Osteoblast (primary cell): ENCODE measurements at regions not wholly inside any gene's neighbourhood (a gene's known extent, or its start where the extent isn't known, plus 50 kb on each side); places are given as distances from the start of the nearest gene placed in this dataset.
"Not testable (repeated sequence)": the region's sequence is repeated elsewhere in the genome, so short reads cannot be mapped to it uniquely, and the experiment has no call there.

Experiments used
- DNase-seq: peaks from one replicate; pipeline ENCODE4 v3.0.0; 2011; ENCODE audit warnings: low spot score, mixed read lengths; ENCODE audit not compliant: insufficient read length; ENCODE audit errors: missing footprints
- H2AFZ ChIP-seq: 2 replicates; pipeline ENCODE4 v1.6.0; 2011; ENCODE audit warnings: mild to moderate bottlenecking, low read length
- H3K27ac ChIP-seq: 2 replicates; pipeline ENCODE4 v1.5.1; 2011; ENCODE audit warnings: mild to moderate bottlenecking, low read depth, low read length, moderate library complexity
- H3K27me3 ChIP-seq: 2 replicates; pipeline ENCODE4 v1.6.0; 2012; ENCODE audit warnings: mild to moderate bottlenecking, control low read depth, inconsistent platforms, low read length, moderate library complexity; ENCODE audit not compliant: insufficient read depth
- H3K36me3 ChIP-seq: 2 replicates; pipeline ENCODE4 v1.5.1; 2011; ENCODE audit warnings: mild to moderate bottlenecking, low read length, control low read depth, moderate library complexity; ENCODE audit not compliant: insufficient read depth
- H3K4me1 ChIP-seq: 2 replicates; pipeline ENCODE4 v1.5.1; 2011; ENCODE audit warnings: mild to moderate bottlenecking, low read length, control low read depth, moderate library complexity; ENCODE audit not compliant: insufficient read depth
- H3K4me2 ChIP-seq: 2 replicates; pipeline ENCODE4 v1.6.0; 2011; ENCODE audit warnings: mild to moderate bottlenecking, low read length; ENCODE audit not compliant: insufficient read depth
- H3K4me3 ChIP-seq: fragments of 200-600 bp; sonication (generic); 3 replicates; pipeline ENCODE4 v1.5.1; 2012; ENCODE audit warnings: mild to moderate bottlenecking, low read length, inconsistent platforms; ENCODE audit not compliant: insufficient read depth
- H3K79me2 ChIP-seq: 2 replicates; pipeline ENCODE4 v1.6.0; 2012; ENCODE audit warnings: mild to moderate bottlenecking, low read length, control low read depth, inconsistent platforms; ENCODE audit not compliant: insufficient read depth
- H3K9me3 ChIP-seq: 2 replicates; pipeline ENCODE4 v1.5.1; 2011; ENCODE audit warnings: low read depth, low read length, control low read depth
- H4K20me1 ChIP-seq: 2 replicates; pipeline ENCODE4 v1.6.0; 2012; ENCODE audit warnings: mild to moderate bottlenecking, low read length, control low read depth; ENCODE audit not compliant: insufficient read depth
- CTCF ChIP-seq: IDR thresholded peaks from 2 replicates; pipeline ENCODE4 v1.5.1; 2011; ENCODE audit warnings: mild to moderate bottlenecking, low read depth, low read length, moderate library complexity; ENCODE audit errors: extremely low read depth

DNA sequence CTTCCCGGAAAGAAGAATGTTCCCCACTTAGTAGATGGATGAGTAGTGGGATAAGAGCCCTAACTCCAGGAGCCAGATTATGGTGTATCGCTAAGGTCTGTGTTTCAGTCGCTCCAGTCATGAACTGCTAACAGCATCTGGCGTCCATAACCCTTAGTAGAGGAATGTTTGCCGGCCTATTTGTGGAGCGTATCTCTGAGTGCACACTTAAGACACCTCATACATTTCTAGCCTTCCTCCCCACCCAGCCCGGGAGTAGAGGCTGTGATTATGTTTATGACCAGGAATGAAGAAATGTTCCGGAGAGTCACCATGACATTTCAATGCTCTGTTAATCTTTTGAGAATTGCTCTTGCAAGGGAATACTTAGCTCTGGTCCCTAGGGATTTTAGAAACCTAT is 251.1 kb upstream of the SOX4 start:
- Histone ChIP-seq H4K20me1 (no peaks in the 10 kb centered on the region), H3K27ac (no peak overlapping the region), H3K27me3 (no peaks in the 10 kb centered on the region), H3K4me2 (no peak overlapping the region), H3K4me1 (no peaks in the 10 kb centered on the region), H3K79me2 (no peaks in the 10 kb centered on the region), H3K9me3 (no peaks in the 10 kb centered on the region), H3K4me3 (no peak overlapping the region), H2AFZ (no peak overlapping the region), H3K36me3 (no peaks in the 10 kb centered on the region)
- TF ChIP-seq CTCF, result no peak
- no peak for DNase-seq

DNA sequence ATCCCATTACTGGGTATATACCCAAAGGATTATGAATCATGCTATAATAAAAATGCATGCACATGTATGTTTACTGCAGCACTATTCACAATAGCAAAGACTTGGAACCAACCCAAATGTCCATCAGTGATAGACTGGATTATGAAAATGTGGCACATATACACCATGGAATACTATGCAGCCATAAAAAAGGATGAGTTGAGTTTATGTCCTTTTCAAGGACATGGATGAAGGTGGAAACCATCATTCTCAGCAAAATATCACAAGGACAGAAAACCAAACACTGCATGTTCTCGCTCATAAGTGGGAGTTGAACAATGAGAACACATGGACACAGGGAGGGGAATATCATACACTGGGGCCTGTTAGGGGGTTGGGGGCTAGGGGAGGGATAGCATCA is 247.8 kb upstream of the SOX4 start:
- H3K4me1 ChIP-seq, result peaks cover 15% of the 10 kb centered on the region
- not testable (repeated sequence) for H3K9me3 ChIP-seq, H3K36me3 ChIP-seq, H2AFZ ChIP-seq, H3K4me2 ChIP-seq, H3K27me3 ChIP-seq, H3K4me3 ChIP-seq, DNase-seq, H3K27ac ChIP-seq, H3K79me2 ChIP-seq, H4K20me1 ChIP-seq

GRCh38 chr6:21348146-21348503 is 245.4 kb upstream of the SOX4 start:
- Histone ChIP-seq H3K36me3 (no peaks in the 10 kb centered on the region), H3K4me1 (peaks cover 15% of the 10 kb centered on the region), H3K4me2 (peak overlapping the region; percentile 80), H3K4me3 (peak overlapping the region; percentile 62), H3K9me3 (no peaks in the 10 kb centered on the region), H3K79me2 (no peaks in the 10 kb centered on the region), H4K20me1 (no peaks in the 10 kb centered on the region), H3K27me3 (no peaks in the 10 kb centered on the region), H2AFZ (no peak overlapping the region), H3K27ac (no peak overlapping the region)
- TF ChIP-seq CTCF, result no peak
- DNase-seq, result no peak

DNA sequence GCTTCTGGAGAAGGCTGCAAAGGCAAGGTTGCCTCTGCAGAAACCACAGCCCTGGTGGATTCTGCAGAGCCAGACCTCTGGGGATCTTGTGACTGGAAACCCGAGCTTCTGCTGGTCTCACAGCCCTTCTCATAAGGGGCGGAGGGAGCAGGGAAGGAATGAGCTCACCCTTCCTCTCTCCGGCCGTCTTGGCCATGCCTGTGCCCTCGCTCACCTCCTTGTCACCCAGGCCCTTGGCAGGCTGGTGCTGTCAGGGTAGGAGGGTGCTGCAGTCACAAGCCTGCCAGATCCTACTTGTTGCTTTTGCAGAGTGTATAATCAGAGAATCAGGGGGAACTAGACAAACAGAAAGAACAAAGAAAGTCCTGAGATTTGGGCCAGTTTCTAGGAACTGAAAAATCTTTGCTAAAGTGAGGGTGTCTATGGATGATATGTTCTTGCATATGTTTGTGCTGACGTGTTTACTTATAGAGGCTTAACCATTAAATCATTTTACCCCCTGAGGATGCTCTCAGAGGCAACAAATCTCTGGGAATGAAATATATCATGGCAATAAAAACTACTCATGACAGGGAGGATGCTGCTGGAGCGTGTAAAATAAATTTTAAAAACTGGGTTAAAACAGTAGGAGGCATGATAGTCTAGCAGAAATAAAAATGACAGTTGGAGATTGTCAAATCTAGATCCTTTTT is 244.9 kb upstream of the SOX4 start:
- peak overlapping the region; percentile 80 for H3K4me2 ChIP-seq
- peak; percentile 92 for DNase-seq
- H4K20me1 ChIP-seq, result no peaks in the 10 kb centered on the region
- H3K4me1 ChIP-seq, result peaks cover 15% of the 10 kb centered on the region
- no peaks in the 10 kb centered on the region for H3K79me2 ChIP-seq
- H3K9me3 ChIP-seq, result no peaks in the 10 kb centered on the region
- peak overlapping the region; percentile 86 for H2AFZ ChIP-seq
- TF ChIP-seq CTCF, result no peak
- no peaks in the 10 kb centered on the region for H3K27me3 ChIP-seq
- H3K4me3 ChIP-seq, result peak overlapping the region; percentile 62
- H3K36me3 ChIP-seq, result no peaks in the 10 kb centered on the region
- peak overlapping the region; percentile 35 for H3K27ac ChIP-seq
